Osteoblast (primary cell): ENCODE measurements at regions not wholly inside any gene's neighbourhood (a gene's known extent, or its start where the extent isn't known, plus 50 kb on each side); places are given as distances from the start of the nearest gene placed in this dataset.

ENCODE experiments used
- DNase-seq: peaks from one replicate; pipeline ENCODE4 v3.0.0; 2011; ENCODE audit warnings: low spot score, mixed read lengths; ENCODE audit not compliant: insufficient read length; ENCODE audit errors: missing footprints
- H2AFZ ChIP-seq: 2 replicates; pipeline ENCODE4 v1.6.0; 2011; ENCODE audit warnings: mild to moderate bottlenecking, low read length
- H3K27ac ChIP-seq: 2 replicates; pipeline ENCODE4 v1.5.1; 2011; ENCODE audit warnings: mild to moderate bottlenecking, low read depth, low read length, moderate library complexity
- H3K27me3 ChIP-seq: 2 replicates; pipeline ENCODE4 v1.6.0; 2012; ENCODE audit warnings: mild to moderate bottlenecking, control low read depth, inconsistent platforms, low read length, moderate library complexity; ENCODE audit not compliant: insufficient read depth
- H3K36me3 ChIP-seq: 2 replicates; pipeline ENCODE4 v1.5.1; 2011; ENCODE audit warnings: mild to moderate bottlenecking, low read length, control low read depth, moderate library complexity; ENCODE audit not compliant: insufficient read depth
- H3K4me1 ChIP-seq: 2 replicates; pipeline ENCODE4 v1.5.1; 2011; ENCODE audit warnings: mild to moderate bottlenecking, low read length, control low read depth, moderate library complexity; ENCODE audit not compliant: insufficient read depth
- H3K4me2 ChIP-seq: 2 replicates; pipeline ENCODE4 v1.6.0; 2011; ENCODE audit warnings: mild to moderate bottlenecking, low read length; ENCODE audit not compliant: insufficient read depth
- H3K4me3 ChIP-seq: fragments of 200-600 bp; sonication (generic); 3 replicates; pipeline ENCODE4 v1.5.1; 2012; ENCODE audit warnings: mild to moderate bottlenecking, low read length, inconsistent platforms; ENCODE audit not compliant: insufficient read depth
- H3K79me2 ChIP-seq: 2 replicates; pipeline ENCODE4 v1.6.0; 2012; ENCODE audit warnings: mild to moderate bottlenecking, low read length, control low read depth, inconsistent platforms; ENCODE audit not compliant: insufficient read depth
- H3K9me3 ChIP-seq: 2 replicates; pipeline ENCODE4 v1.5.1; 2011; ENCODE audit warnings: low read depth, low read length, control low read depth
- H4K20me1 ChIP-seq: 2 replicates; pipeline ENCODE4 v1.6.0; 2012; ENCODE audit warnings: mild to moderate bottlenecking, low read length, control low read depth; ENCODE audit not compliant: insufficient read depth
- CTCF ChIP-seq: IDR thresholded peaks from 2 replicates; pipeline ENCODE4 v1.5.1; 2011; ENCODE audit warnings: mild to moderate bottlenecking, low read depth, low read length, moderate library complexity; ENCODE audit errors: extremely low read depth

- H3K27ac ChIP-seq = no peak overlapping the region
- no peaks in the 10 kb centered on the region for H3K36me3 ChIP-seq
- no peaks in the 10 kb centered on the region for H3K4me1 ChIP-seq
- DNase-seq = no peak
- no peak overlapping the region for H3K4me3 ChIP-seq
- no peaks in the 10 kb centered on the region for H3K79me2 ChIP-seq
- TF ChIP-seq CTCF = no peak
- H3K4me2 ChIP-seq = no peak overlapping the region
- no peak overlapping the region for H2AFZ ChIP-seq
- H3K9me3 ChIP-seq = no peaks in the 10 kb centered on the region
- no peaks in the 10 kb centered on the region for H4K20me1 ChIP-seq
- no peaks in the 10 kb centered on the region for H3K27me3 ChIP-seq
Measured at GRCh38 chr15:95371664-95372063, 958.8 kb upstream of the NR2F2 start.

- H3K36me3 ChIP-seq = no peaks in the 10 kb centered on the region
- H3K4me2 ChIP-seq = no peak overlapping the region
- DNase-seq = no peak
Measured at GRCh38 chr15:95375281-95375680, 955.2 kb upstream of the NR2F2 start.

GRCh38 chr15:95377258-95377852 is 953.1 kb upstream of the NR2F2 start:
- Histone ChIP-seq H3K27me3 (no peaks in the 10 kb centered on the region), H2AFZ (no peak overlapping the region), H3K4me3 (no peak overlapping the region), H3K4me2 (no peak overlapping the region), H3K27ac (no peak overlapping the region), H3K79me2 (no peaks in the 10 kb centered on the region), H4K20me1 (no peaks in the 10 kb centered on the region), H3K36me3 (no peaks in the 10 kb centered on the region), H3K4me1 (no peaks in the 10 kb centered on the region), H3K9me3 (no peaks in the 10 kb centered on the region)
- no peak for TF ChIP-seq CTCF
- DNase-seq = no peak

More at GRCh38 chr15:95375281-95375680, 955.2 kb upstream of the NR2F2 start:
- Histone ChIP-seq H3K9me3 (no peaks in the 10 kb centered on the region), H3K4me1 (no peaks in the 10 kb centered on the region), H3K27ac (no peak overlapping the region), H3K27me3 (no peaks in the 10 kb centered on the region), H2AFZ (no peak overlapping the region), H3K4me3 (no peak overlapping the region), H3K79me2 (no peaks in the 10 kb centered on the region), H4K20me1 (no peaks in the 10 kb centered on the region)
- no peak for TF ChIP-seq CTCF

- TF ChIP-seq CTCF = no peak
- H3K27ac ChIP-seq = peak overlapping the region; percentile 23
- DNase-seq = peak; percentile 17
- no peak overlapping the region for H3K4me3 ChIP-seq
- peak overlapping the region; percentile 18 for H2AFZ ChIP-seq
- no peaks in the 10 kb centered on the region for H3K79me2 ChIP-seq
- no peaks in the 10 kb centered on the region for H3K27me3 ChIP-seq
- H3K4me1 ChIP-seq = no peaks in the 10 kb centered on the region
- peak overlapping the region; percentile 50 for H3K4me2 ChIP-seq
- H3K36me3 ChIP-seq = no peaks in the 10 kb centered on the region
- no peaks in the 10 kb centered on the region for H4K20me1 ChIP-seq
- no peaks in the 10 kb centered on the region for H3K9me3 ChIP-seq
Measured at GRCh38 chr15:95394186-95395067, 936.1 kb upstream of the NR2F2 start.
